Transverse colon (tissue), 4 donors: ENCODE measurements at regions not wholly inside any gene's neighbourhood (a gene's known extent, or its start where the extent isn't known, plus 50 kb on each side); places are given as distances from the start of the nearest gene placed in this dataset.

Experiments
- DNase-seq: peaks from one replicate; pipeline ENCODE4 v3.0.0-alpha.2; 2019
- H3K27ac ChIP-seq, 4 donors: fragments of 200-600 bp; sonication (generic); 2 replicates each; pipeline ENCODE4 v1.5.1; 2016 to 2018; ENCODE audit warnings: inconsistent platforms in 4 of 4
- H3K27me3 ChIP-seq: fragments of 200-600 bp; sonication (generic); 2 replicates; pipeline ENCODE4 v1.5.1; 2017; ENCODE audit warnings: inconsistent platforms
- H3K36me3 ChIP-seq, 4 donors: fragments of 200-600 bp; sonication (generic); 2 replicates each; pipeline ENCODE4 v1.5.1; 2017 to 2019; ENCODE audit warnings: inconsistent platforms in 4 of 4
- H3K4me1 ChIP-seq, 4 donors: fragments of 200-600 bp; sonication (generic); 2 replicates each; pipeline ENCODE4 v1.5.1; 2017 to 2020; ENCODE audit warnings: inconsistent platforms in 4 of 4
- H3K4me3 ChIP-seq, 4 donors: fragments of 200-600 bp; sonication (generic); 1 replicate in 1 of 4; 2 replicates in 3 of 4; pipeline versions ENCODE4 v1.5.1 to v1.6.1; 2017 to 2019; ENCODE audit warnings: inconsistent platforms in 4 of 4
- H3K9me3 ChIP-seq, 2 donors: fragments of 200-600 bp; sonication (generic); 2 replicates each; pipeline ENCODE4 v1.5.1; 2017 to 2019; ENCODE audit warnings: inconsistent platforms in 2 of 2
- CTCF ChIP-seq, 5 experiments: fragments of 200-600 bp in 3 of 5; fragments of 450-650 bp in 2 of 5; sonication (generic) in 3 of 5; IDR thresholded peaks; 1 replicate in 2 of 5; 2 replicates in 3 of 5; pipeline ENCODE4 v1.5.1; 2016 to 2017; ENCODE audit warnings: antibody characterized with exemption in 5 of 5, inconsistent platforms in 3 of 5, mild to moderate bottlenecking in 2 of 5, moderate library complexity in 1 of 5
- EP300 ChIP-seq: sonication (generic); formaldehyde crosslinking; IDR thresholded peaks from one replicate; pipeline ENCODE4 v1.6.1; 2017; ENCODE audit warnings: antibody characterized with exemption, low read depth
- POLR2A ChIP-seq: fragments of 450-650 bp; IDR thresholded peaks from one replicate; pipeline ENCODE4 v1.6.1; 2016; ENCODE audit warnings: antibody characterized with exemption, mild to moderate bottlenecking, moderate library complexity
- POLR2AphosphoS5 ChIP-seq, 3 donors: sonication (generic); formaldehyde crosslinking; IDR thresholded peaks; one replicate each; pipeline ENCODE4 v1.6.1; 2016; ENCODE audit warnings: antibody characterized with exemption in 3 of 3
- WGBS, 2 donors: methylation state at CpG; one replicate each; pipeline ENCODE4 v1.1.5; 2018; ENCODE audit warnings: low coverage in 1 of 2; 5-methylcytosine and 5-hydroxymethylcytosine counted together
- in situ Hi-C, 4 donors: fragments of 200-750 bp; cut with MboI; loops; one replicate each; pipeline versions ENCODE4 v1.15.0 to v1.15.1; 2017; ENCODE audit warnings: low sequenced_read_pairs in 3 of 4, low pct_ligation_motif_present in 1 of 4, low pct_unique_long_range_greater_than_20kb in 1 of 4
- intact Hi-C: fragments of 100-400 bp; cut with DNase I; formaldehyde crosslinking; loops from one replicate; pipeline ENCODE4 v1.15.1; 2023; ENCODE audit warnings: low total_unique reads

GRCh38 chr7:145489609-145490008 is 627.0 kb upstream of the CNTNAP2 start:
- in situ Hi-C loops: no loop called here
- no peak for TF ChIP-seq EP300
- Histone ChIP-seq H3K4me3 (no peak overlapping the region), H3K9me3 (peaks cover 6 to 7% of the 10 kb centered on the region in 2 donors), H3K27ac (no peak overlapping the region), H3K27me3 (no peaks in the 10 kb centered on the region), H3K4me1 (no peaks in the 10 kb centered on the region), H3K36me3 (no peaks in the 10 kb centered on the region)
- no peak for DNase-seq
- intact Hi-C loops: no loop called here

GRCh38 chr7:145488816-145489215 is 627.8 kb upstream of the CNTNAP2 start:
- TF ChIP-seq CTCF (IDR thresholded peaks at IDR 0.05) (no peak), EP300 (no peak), POLR2A (no peak), POLR2AphosphoS5 (IDR thresholded peaks at IDR 0.05) (no peak)
- WGBS, 2 donors: 5 to 26% methylated on average over 2 of the region's 2 CpGs
- no peak for DNase-seq
- in situ Hi-C loops: no loop called here
- no peaks in the 10 kb centered on the region for H3K36me3 ChIP-seq
- H3K27me3 ChIP-seq: no peaks in the 10 kb centered on the region
- no peaks in the 10 kb centered on the region for H3K4me1 ChIP-seq
- peaks cover 6 to 7% of the 10 kb centered on the region in 2 donors for H3K9me3 ChIP-seq
- H3K27ac ChIP-seq: no peak overlapping the region
- intact Hi-C loops: no loop called here
- H3K4me3 ChIP-seq: no peak overlapping the region

GRCh38 chr7:145481985-145482384 is 634.6 kb upstream of the CNTNAP2 start:
- intact Hi-C loops (no loop called here), in situ Hi-C loops (no loop called here)

GRCh38 chr7:145478541-145478940 is 638.1 kb upstream of the CNTNAP2 start:
- H3K9me3 ChIP-seq: no peaks in the 10 kb centered on the region
- TF ChIP-seq POLR2AphosphoS5 (IDR thresholded peaks at IDR 0.05): no peak
- TF ChIP-seq POLR2A: no peak
- TF ChIP-seq CTCF (IDR thresholded peaks at IDR 0.05): no peak
- no peak overlapping the region for H3K4me3 ChIP-seq
- H3K27me3 ChIP-seq: no peaks in the 10 kb centered on the region
- H3K36me3 ChIP-seq: no peaks in the 10 kb centered on the region
- H3K27ac ChIP-seq: no peak overlapping the region
- in situ Hi-C loops: no loop called here
- H3K4me1 ChIP-seq: no peaks in the 10 kb centered on the region
- WGBS, 2 donors: 70% methylated on average over 3 of the region's 3 CpGs; no CpG with 5 or more reads in 1 of the 2 donors
- DNase-seq: no peak
- intact Hi-C loops: no loop called here

More at GRCh38 chr7:145481985-145482384, 634.6 kb upstream of the CNTNAP2 start:
- no peak for DNase-seq
- Histone ChIP-seq H3K27ac (no peak overlapping the region), H3K9me3 (no peaks in the 10 kb centered on the region), H3K36me3 (no peaks in the 10 kb centered on the region), H3K4me3 (no peak overlapping the region), H3K27me3 (no peaks in the 10 kb centered on the region), H3K4me1 (no peaks in the 10 kb centered on the region)
- 78 to 86% methylated on average over 3 of the region's 3 CpGs for WGBS, 2 donors
- no peak for TF ChIP-seq CTCF (IDR thresholded peaks at IDR 0.05)
- TF ChIP-seq EP300: no peak
- no peak for TF ChIP-seq POLR2A
- no peak for TF ChIP-seq POLR2AphosphoS5 (IDR thresholded peaks at IDR 0.05)

GRCh38 chr7:145474009-145474686 is 638.3 kb upstream of the TPK1 start:
- no peaks in the 10 kb centered on the region for H3K36me3 ChIP-seq
- TF ChIP-seq CTCF (IDR thresholded peaks at IDR 0.05): no peak
- no peak for TF ChIP-seq POLR2A
- TF ChIP-seq POLR2AphosphoS5 (IDR thresholded peaks at IDR 0.05): no peak
- no peak for TF ChIP-seq EP300
- no peaks in the 10 kb centered on the region for H3K9me3 ChIP-seq
- no peak overlapping the region for H3K27ac ChIP-seq
- H3K4me3 ChIP-seq: no peak overlapping the region
- WGBS, 2 donors: 60 to 62% methylated on average over 5 to 7 of the region's 7 CpGs
- no peaks in the 10 kb centered on the region for H3K27me3 ChIP-seq
- no peaks in the 10 kb centered on the region for H3K4me1 ChIP-seq
- no peak for DNase-seq
- in situ Hi-C loops (no loop called here), intact Hi-C loops (no loop called here)
